ENCODE measurements at regions not wholly inside any gene's neighbourhood (a gene's known extent, or its start where the extent isn't known, plus 50 kb on each side); places are given as distances from the start of the nearest gene placed in this dataset.
A peak's percentile ranks its signal among the peaks of the same experiment; 100 is the strongest.

DNA sequence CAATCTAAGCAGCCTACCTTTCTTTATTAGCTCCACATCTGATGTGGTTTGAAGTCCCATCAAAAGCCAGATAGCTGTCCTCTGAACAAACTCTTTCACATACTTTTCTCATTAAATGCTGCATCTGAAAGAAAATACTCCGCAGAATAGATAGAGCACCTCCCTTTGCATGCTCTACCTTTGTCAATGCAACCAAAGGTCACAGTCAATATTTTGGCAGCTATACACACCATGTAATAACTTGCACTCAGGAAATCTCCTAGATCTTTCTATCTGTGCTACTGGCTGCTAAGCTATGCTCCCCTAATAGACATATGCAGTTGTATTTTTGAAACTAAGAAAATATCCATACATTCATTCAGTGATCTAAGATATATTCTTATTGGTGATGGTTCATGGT lies 204.8 kb upstream of the ARRDC4 start:
- TF ChIP-seq, protein P1, sequence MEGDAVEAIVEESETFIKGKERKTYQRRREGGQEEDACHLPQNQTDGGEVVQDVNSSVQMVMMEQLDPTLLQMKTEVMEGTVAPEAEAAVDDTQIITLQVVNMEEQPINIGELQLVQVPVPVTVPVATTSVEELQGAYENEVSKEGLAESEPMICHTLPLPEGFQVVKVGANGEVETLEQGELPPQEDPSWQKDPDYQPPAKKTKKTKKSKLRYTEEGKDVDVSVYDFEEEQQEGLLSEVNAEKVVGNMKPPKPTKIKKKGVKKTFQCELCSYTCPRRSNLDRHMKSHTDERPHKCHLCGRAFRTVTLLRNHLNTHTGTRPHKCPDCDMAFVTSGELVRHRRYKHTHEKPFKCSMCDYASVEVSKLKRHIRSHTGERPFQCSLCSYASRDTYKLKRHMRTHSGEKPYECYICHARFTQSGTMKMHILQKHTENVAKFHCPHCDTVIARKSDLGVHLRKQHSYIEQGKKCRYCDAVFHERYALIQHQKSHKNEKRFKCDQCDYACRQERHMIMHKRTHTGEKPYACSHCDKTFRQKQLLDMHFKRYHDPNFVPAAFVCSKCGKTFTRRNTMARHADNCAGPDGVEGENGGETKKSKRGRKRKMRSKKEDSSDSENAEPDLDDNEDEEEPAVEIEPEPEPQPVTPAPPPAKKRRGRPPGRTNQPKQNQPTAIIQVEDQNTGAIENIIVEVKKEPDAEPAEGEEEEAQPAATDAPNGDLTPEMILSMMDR (IDR thresholded peaks at IDR 0.05; ENCODE audit: low read depth, low read length) = no peak
- no peak overlapping the region for H3K27ac ChIP-seq

DNA sequence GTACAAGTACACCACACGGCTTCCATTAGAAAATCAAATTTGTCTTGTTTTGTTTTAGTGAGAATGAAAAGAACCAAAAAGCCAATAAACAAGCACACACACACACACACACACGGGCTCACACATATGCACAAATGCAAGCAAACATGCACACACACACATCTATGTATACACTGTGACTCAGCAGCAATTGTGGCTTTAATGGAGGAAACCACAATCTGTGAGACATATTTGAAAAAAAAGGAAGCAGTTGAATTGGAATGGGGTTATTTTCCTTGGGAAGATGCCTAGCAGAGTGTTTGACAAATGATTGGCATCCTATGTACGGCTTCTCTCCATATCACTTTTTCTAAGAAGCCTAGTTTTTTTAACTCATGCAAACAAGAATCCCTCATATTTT lies 201.1 kb upstream of the ARRDC4 start:
- peak in 1 of 2 donors; percentile 66 for DNase-seq (ENCODE audit: low read depth in 1 of 2, low spot score in 1 of 2)
- no peak overlapping the region for H3K27ac ChIP-seq
- H3K4me3 ChIP-seq = no peak overlapping the region
- TF ChIP-seq, protein P1 (IDR thresholded peaks at IDR 0.05; ENCODE audit: low read depth, low read length) = no peak
- peaks cover 18% of the 10 kb centered on the region for H3K27me3 ChIP-seq
- H3K9me3 ChIP-seq (ENCODE audit: low read depth) = no peaks in the 10 kb centered on the region
- H3K4me1 ChIP-seq (ENCODE audit: low read depth) = no peaks in the 10 kb centered on the region
- no peaks in the 10 kb centered on the region for H3K36me3 ChIP-seq

More for the DNA sequence above, 204.8 kb upstream of the ARRDC4 start:
- Histone ChIP-seq H3K27me3 (peaks cover 18% of the 10 kb centered on the region), H3K9me3 (ENCODE audit: low read depth) (no peaks in the 10 kb centered on the region), H3K4me1 (ENCODE audit: low read depth) (no peaks in the 10 kb centered on the region), H3K36me3 (no peaks in the 10 kb centered on the region), H3K4me3 (no peak overlapping the region)
- DNase-seq (ENCODE audit: low read depth in 1 of 2, low spot score in 1 of 2) = no peak

DNA sequence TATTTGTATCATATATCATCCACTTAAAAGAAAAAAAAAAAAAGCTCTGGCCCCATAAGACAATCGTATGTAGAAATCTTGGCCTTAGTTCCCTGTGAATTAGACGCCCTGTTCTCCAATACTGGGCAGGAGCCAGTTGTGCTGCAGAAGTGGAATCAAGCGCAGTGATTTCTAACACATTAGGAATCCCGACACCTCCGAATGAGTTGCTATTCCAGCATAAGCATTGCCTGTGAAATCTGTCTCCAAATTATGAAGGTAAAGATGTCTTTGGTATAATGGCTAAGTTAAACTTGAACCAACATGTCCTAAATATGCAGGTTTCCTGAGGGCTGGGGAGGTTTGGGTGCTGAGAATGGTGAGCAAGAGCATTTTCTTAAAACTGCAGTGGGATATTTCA lies 199.4 kb upstream of the ARRDC4 start:
- H3K4me1 ChIP-seq (ENCODE audit: low read depth) = no peaks in the 10 kb centered on the region
- TF ChIP-seq, protein P1 (IDR thresholded peaks at IDR 0.05; ENCODE audit: low read depth, low read length) = no peak
- H3K4me3 ChIP-seq = no peak overlapping the region
- DNase-seq (ENCODE audit: low read depth in 1 of 2, low spot score in 1 of 2) = peak in 1 of 2 donors; percentile 27
- no peaks in the 10 kb centered on the region for H3K36me3 ChIP-seq
- H3K27ac ChIP-seq = no peak overlapping the region
- peaks cover 15% of the 10 kb centered on the region for H3K27me3 ChIP-seq
- H3K9me3 ChIP-seq (ENCODE audit: low read depth) = no peaks in the 10 kb centered on the region

DNA sequence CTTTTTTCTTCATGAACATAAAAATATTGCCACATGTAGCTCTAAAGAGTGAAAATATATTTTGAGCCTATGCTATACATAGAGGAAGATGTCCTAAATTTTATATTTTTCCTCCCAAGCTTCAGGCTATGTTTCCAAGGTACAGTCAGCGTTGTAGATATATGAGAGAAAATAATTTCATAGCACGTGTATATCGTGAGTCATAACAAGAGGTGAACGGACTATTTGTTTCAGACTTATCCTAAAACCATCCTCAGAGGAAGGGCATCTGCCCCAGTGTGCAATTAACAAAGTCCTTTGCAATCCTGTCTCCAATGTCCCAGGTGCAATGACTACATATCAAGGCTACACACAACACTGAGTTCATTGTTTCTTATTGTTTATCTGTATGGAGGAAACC lies 177.3 kb upstream of the ARRDC4 start:
- DNase-seq (ENCODE audit: low read depth in 1 of 2, low spot score in 1 of 2) = no peak
- no peaks in the 10 kb centered on the region for H3K4me1 ChIP-seq (ENCODE audit: low read depth)
- H3K9me3 ChIP-seq (ENCODE audit: low read depth) = no peaks in the 10 kb centered on the region
- no peaks in the 10 kb centered on the region for H3K27me3 ChIP-seq
- H3K4me3 ChIP-seq = no peak overlapping the region
- H3K27ac ChIP-seq = no peak overlapping the region
- TF ChIP-seq, protein P1 (IDR thresholded peaks at IDR 0.05; ENCODE audit: low read depth, low read length) = no peak
- no peaks in the 10 kb centered on the region for H3K36me3 ChIP-seq

DNA sequence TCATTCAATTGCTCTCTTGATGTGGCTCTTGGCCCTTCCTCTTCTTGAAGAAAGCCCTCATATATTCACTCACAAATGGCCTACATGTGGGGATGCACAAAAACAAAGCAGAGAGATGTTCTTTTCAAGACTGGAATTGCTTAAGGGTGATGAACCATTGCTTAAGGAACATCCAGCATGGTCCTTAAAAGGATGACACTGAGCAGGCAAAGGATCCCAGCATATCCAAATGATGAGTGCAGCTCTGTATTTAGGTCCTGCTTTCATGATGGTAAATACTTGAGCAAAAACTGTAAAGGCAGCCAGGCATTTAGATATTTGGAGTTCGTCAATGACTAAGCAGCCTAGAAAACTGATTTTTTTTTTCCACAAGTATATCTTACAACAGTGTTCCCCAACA lies 173.8 kb upstream of the ARRDC4 start:
- no peak for DNase-seq (ENCODE audit: low read depth in 1 of 2, low spot score in 1 of 2)
- TF ChIP-seq, protein P1 (IDR thresholded peaks at IDR 0.05; ENCODE audit: low read depth, low read length) = no peak
- Histone ChIP-seq H3K27me3 (no peaks in the 10 kb centered on the region), H3K4me3 (no peak overlapping the region), H3K27ac (no peak overlapping the region), H3K9me3 (ENCODE audit: low read depth) (no peaks in the 10 kb centered on the region), H3K36me3 (no peaks in the 10 kb centered on the region), H3K4me1 (ENCODE audit: low read depth) (no peaks in the 10 kb centered on the region)

DNA sequence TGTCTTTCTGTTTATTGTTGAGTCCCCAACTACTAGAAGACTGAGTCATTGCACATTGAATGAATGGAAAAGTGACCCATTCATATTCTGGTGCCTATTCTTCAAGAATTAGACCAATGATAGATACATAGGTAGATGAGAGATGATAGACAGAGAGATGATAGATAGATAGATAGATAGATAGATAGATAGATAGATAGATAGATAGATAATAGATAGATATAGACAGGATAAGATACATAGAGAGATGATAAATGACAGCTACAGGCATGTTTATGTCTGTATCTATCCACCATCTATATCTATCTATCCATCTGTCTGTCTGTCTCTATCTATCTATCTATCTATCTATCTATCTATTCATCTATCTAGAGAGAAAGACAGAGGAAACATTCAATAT lies 170.3 kb upstream of the ARRDC4 start:
- Histone ChIP-seq H3K27me3 (no peaks in the 10 kb centered on the region), H3K36me3 (no peaks in the 10 kb centered on the region), H3K4me3 (no peak overlapping the region), H3K4me1 (ENCODE audit: low read depth) (no peaks in the 10 kb centered on the region), H3K9me3 (ENCODE audit: low read depth) (no peaks in the 10 kb centered on the region), H3K27ac (no peak overlapping the region)
- no peak for DNase-seq (ENCODE audit: low read depth in 1 of 2, low spot score in 1 of 2)
- TF ChIP-seq, protein P1 (IDR thresholded peaks at IDR 0.05; ENCODE audit: low read depth, low read length) = no peak
